ENCODE measurements at regions not wholly inside any gene's neighbourhood (a gene's known extent, or its start where the extent isn't known, plus 50 kb on each side); places are given as distances from the start of the nearest gene placed in this dataset.

DNA sequence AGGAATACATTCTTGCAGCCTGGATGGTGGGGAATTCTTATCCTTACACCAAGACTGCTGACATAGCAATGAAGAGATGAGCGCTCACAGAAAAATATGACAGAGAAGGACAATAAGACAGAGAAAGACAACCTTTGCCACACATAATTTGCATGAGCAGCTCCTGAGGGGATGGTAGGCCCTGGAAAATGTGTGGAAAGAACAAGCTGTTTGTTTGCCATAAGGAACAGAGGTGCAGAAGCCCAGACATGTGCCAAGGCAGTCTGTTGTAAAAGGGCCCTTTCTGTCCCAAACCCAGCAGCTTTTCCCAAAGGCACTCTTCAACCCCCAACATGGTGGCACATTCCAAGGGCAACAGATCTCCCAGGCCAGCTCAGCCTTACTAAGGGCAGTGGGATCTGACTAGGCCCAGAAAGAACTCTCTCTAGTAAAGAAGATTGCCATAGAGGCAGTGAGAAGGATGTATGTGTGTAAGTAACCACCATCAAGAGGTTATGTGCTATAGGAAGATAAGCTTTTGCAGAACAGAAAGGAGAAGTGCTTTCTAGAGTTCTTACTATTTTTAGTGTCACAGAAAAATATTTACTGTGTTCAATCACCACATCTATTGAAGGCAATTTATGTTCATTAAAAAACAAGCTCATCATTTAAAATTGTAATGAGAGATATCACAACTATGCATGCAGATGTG lies 287.0 kb upstream of the RASGEF1B start:
- Histone ChIP-seq H3K4me1 (ENCODE audit: control insufficient read depth in 2 of 2, insufficient read depth in 2 of 2, low read length in 2 of 2) (peaks cover 42 to 49% of the 10 kb centered on the region in 2 donors), H3K9ac (ENCODE audit: low read length) (peak overlapping the region; percentile 38), H3K27me3 (replicated peaks in 1 of 4; ENCODE audit: control extremely low read depth in 1 of 4, control insufficient read depth in 3 of 4, insufficient read depth in 4 of 4, low read length in 3 of 4) (no peaks in the 10 kb centered on the region), H3K4me2 (replicated peaks; ENCODE audit: low read depth, low read length, poor library complexity, severe bottlenecking) (peak overlapping the region; percentile 64), H3K79me2 (ENCODE audit: control insufficient read depth, insufficient read depth, low read length) (no peaks in the 10 kb centered on the region), H3K9me3 (ENCODE audit: control extremely low read depth in 1 of 3, control insufficient read depth in 2 of 3, insufficient read depth in 1 of 3, low read length in 2 of 3) (no peaks in the 10 kb centered on the region), H3K36me3 (replicated peaks in 1 of 2; ENCODE audit: control extremely low read depth in 1 of 2, control insufficient read depth in 1 of 2, extremely low read depth in 1 of 2, insufficient read depth in 2 of 2, low read length in 1 of 2) (no peaks in the 10 kb centered on the region), H3K4me3 (ENCODE audit: control extremely low read depth in 1 of 5, extremely low read depth in 1 of 5, insufficient read depth in 1 of 5, low read depth in 2 of 5, low read length in 4 of 5) (peak overlapping the region in 1 of 5 experiments; percentile 38), H2AFZ (ENCODE audit: insufficient read depth, low read depth, low read length, poor library complexity, severe bottlenecking) (peak overlapping the region; percentile 65), H3K27ac (ENCODE audit: low read length in 2 of 2) (peak overlapping the region; percentile 52 to 63), H4K20me1 (ENCODE audit: control insufficient read depth, insufficient read depth, low read length, poor library complexity, severe bottlenecking) (no peaks in the 10 kb centered on the region)
- POLR2A ChIA-PET, result interaction anchor here (0.7 kb wide), 1 partner anchor 287 kb away, joined by 3 read pairs; the partner anchor contains the start of gene RASGEF1B
- intact Hi-C loops (cut with micrococcal nuclease), result loop anchor here (5.0 kb wide), 3 partner anchors 36 to 291 kb away; no protein-coding TSS in a partner anchor
- no peak for TF ChIP-seq EZH2 (IDR thresholded peaks at IDR 0.05; ENCODE audit: borderline replicate concordance, insufficient read depth, low read depth, low read length, poor library complexity, severe bottlenecking)
- TF ChIP-seq, protein P1, sequence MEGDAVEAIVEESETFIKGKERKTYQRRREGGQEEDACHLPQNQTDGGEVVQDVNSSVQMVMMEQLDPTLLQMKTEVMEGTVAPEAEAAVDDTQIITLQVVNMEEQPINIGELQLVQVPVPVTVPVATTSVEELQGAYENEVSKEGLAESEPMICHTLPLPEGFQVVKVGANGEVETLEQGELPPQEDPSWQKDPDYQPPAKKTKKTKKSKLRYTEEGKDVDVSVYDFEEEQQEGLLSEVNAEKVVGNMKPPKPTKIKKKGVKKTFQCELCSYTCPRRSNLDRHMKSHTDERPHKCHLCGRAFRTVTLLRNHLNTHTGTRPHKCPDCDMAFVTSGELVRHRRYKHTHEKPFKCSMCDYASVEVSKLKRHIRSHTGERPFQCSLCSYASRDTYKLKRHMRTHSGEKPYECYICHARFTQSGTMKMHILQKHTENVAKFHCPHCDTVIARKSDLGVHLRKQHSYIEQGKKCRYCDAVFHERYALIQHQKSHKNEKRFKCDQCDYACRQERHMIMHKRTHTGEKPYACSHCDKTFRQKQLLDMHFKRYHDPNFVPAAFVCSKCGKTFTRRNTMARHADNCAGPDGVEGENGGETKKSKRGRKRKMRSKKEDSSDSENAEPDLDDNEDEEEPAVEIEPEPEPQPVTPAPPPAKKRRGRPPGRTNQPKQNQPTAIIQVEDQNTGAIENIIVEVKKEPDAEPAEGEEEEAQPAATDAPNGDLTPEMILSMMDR (IDR thresholded peaks at IDR 0.05), result no peak
- no peaks in the 10 kb centered on the region for H3K27me3 Mint-ChIP-seq
- peak overlapping the region; percentile 71 for H3K4me3 Mint-ChIP-seq
- WGBS (ENCODE audit: insufficient coverage), result no CpG with 5 or more reads among the region's 1 CpG
- peak; percentile 67 for ATAC-seq (ENCODE audit: low read depth)
- H3K9me3 Mint-ChIP-seq (ENCODE audit: insufficient read depth), result no peaks in the 10 kb centered on the region
- DNase-seq, result peak; percentile 44
- peak overlapping the region; percentile 82 for H3K27ac Mint-ChIP-seq
- peaks cover 58% of the 10 kb centered on the region for H3K4me1 Mint-ChIP-seq
- CTCF ChIA-PET, result interaction anchor here (0.6 to 2.5 kb wide), 7 partner anchors 9 to 292 kb away, joined by 3 to 9 read pairs (median 3); partner anchors contain the start of gene RASGEF1B

DNA sequence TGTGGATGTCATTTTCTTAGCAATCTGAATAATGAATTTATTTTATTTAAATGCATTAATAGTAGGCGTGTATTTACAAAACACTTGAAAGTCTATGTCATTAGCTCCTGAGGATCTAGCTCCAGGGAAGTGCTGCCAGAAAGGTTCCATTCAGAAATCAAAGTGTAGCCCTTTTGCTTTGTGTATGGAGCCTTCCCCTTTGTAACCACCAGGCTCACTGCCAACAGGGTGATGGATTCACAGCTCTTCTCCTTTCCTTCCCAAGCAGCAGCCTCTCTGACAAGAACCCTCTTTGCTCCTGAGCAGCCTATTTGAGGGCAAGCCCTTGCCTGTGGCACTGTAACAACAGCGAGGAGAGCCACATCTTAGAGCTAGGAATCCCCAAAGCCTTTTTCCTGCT lies 286.0 kb upstream of the RASGEF1B start:
- ChIA-PET POLR2A (no interaction called here), CTCF (interaction anchor here (0.6 to 2.5 kb wide), 6 partner anchors 8 to 320 kb away, joined by 3 to 9 read pairs (median 3); no protein-coding TSS in a partner anchor)
- WGBS (ENCODE audit: insufficient coverage), result no CpG with 5 or more reads among the region's 2 CpGs
- no peaks in the 10 kb centered on the region for H3K27me3 Mint-ChIP-seq
- intact Hi-C loops (cut with micrococcal nuclease), result loop anchor here (5.0 kb wide), 3 partner anchors 35 to 290 kb away; no protein-coding TSS in a partner anchor
- Histone ChIP-seq H3K4me2 (replicated peaks; ENCODE audit: low read depth, low read length, poor library complexity, severe bottlenecking) (peak overlapping the region; percentile 64), H3K4me3 (ENCODE audit: control extremely low read depth in 1 of 5, extremely low read depth in 1 of 5, insufficient read depth in 1 of 5, low read depth in 2 of 5, low read length in 4 of 5) (no peak overlapping the region), H3K9ac (ENCODE audit: low read length) (peak overlapping the region; percentile 22), H3K27me3 (replicated peaks in 1 of 4; ENCODE audit: control extremely low read depth in 1 of 4, control insufficient read depth in 3 of 4, insufficient read depth in 4 of 4, low read length in 3 of 4) (no peaks in the 10 kb centered on the region), H3K9me3 (ENCODE audit: control extremely low read depth in 1 of 3, control insufficient read depth in 2 of 3, insufficient read depth in 1 of 3, low read length in 2 of 3) (no peaks in the 10 kb centered on the region), H4K20me1 (ENCODE audit: control insufficient read depth, insufficient read depth, low read length, poor library complexity, severe bottlenecking) (no peaks in the 10 kb centered on the region), H3K27ac (ENCODE audit: low read length in 2 of 2) (no peak overlapping the region), H3K4me1 (ENCODE audit: control insufficient read depth in 2 of 2, insufficient read depth in 2 of 2, low read length in 2 of 2) (peaks cover 42 to 49% of the 10 kb centered on the region in 2 donors), H3K36me3 (replicated peaks in 1 of 2; ENCODE audit: control extremely low read depth in 1 of 2, control insufficient read depth in 1 of 2, extremely low read depth in 1 of 2, insufficient read depth in 2 of 2, low read length in 1 of 2) (no peaks in the 10 kb centered on the region), H3K79me2 (ENCODE audit: control insufficient read depth, insufficient read depth, low read length) (no peaks in the 10 kb centered on the region), H2AFZ (ENCODE audit: insufficient read depth, low read depth, low read length, poor library complexity, severe bottlenecking) (peak overlapping the region; percentile 61)
- TF ChIP-seq EZH2 (IDR thresholded peaks at IDR 0.05; ENCODE audit: borderline replicate concordance, insufficient read depth, low read depth, low read length, poor library complexity, severe bottlenecking), result no peak
- TF ChIP-seq, protein P1 (IDR thresholded peaks at IDR 0.05), result no peak
- peaks cover 58% of the 10 kb centered on the region for H3K4me1 Mint-ChIP-seq
- peak overlapping the region; percentile 20 for H3K4me3 Mint-ChIP-seq
- no peak for DNase-seq
- H3K27ac Mint-ChIP-seq, result peak overlapping the region; percentile 23
- no peaks in the 10 kb centered on the region for H3K9me3 Mint-ChIP-seq (ENCODE audit: insufficient read depth)
- ATAC-seq (ENCODE audit: low read depth), result no peak
